HepG2 (cell line): ENCODE measurements at regions not wholly inside any gene's neighbourhood (a gene's known extent, or its start where the extent isn't known, plus 50 kb on each side); places are given as distances from the start of the nearest gene placed in this dataset.

Source experiments
- AGO2 ChIP-seq: fragments of 200-400 bp; formaldehyde crosslinking; optimal IDR thresholded peaks from 2 replicates; pipeline ENCODE3; 2017; ENCODE audit warnings: mild to moderate bottlenecking, low read depth, low read length, moderate library complexity
- ATF7-NPFF ChIP-seq: sonication (generic); formaldehyde crosslinking; IDR thresholded peaks from 2 replicates; pipeline ENCODE4 v1.8.1; 2023; ENCODE audit warnings: mild to moderate bottlenecking, low read depth, missing genetic modification reagents, moderate library complexity
- ELF1 ChIP-seq: sonication (generic); formaldehyde crosslinking; IDR thresholded peaks from 2 replicates; pipeline ENCODE4 v1.4.0; 2020; ENCODE audit warnings: missing genetic modification reagents
- FUBP1 ChIP-seq: sonication (generic); formaldehyde crosslinking; IDR thresholded peaks from 2 replicates; pipeline ENCODE4 v1.5.1; 2020; ENCODE audit warnings: missing genetic modification reagents, mild to moderate bottlenecking, borderline replicate concordance
- GABPA ChIP-seq, 2 experiments: IDR thresholded peaks; 2 replicates each; pipeline ENCODE4 v1.6.1; 2011 to 2016; ENCODE audit warnings: low read depth in 2 of 2, low read length in 1 of 2, missing biosample characterization in 1 of 2, missing genetic modification characterization in 1 of 2
- GATAD1 ChIP-seq: IDR thresholded peaks from 2 replicates; pipeline ENCODE4 v1.6.1; 2016; ENCODE audit warnings: missing genetic modification reagents, missing compliant biosample characterization
- HMGXB4 ChIP-seq, 2 experiments: sonication (generic) in 1 of 2; formaldehyde crosslinking in 1 of 2; IDR thresholded peaks; 2 replicates each; pipeline versions ENCODE4 v1.4.0 to v1.6.1; 2018 to 2020; ENCODE audit warnings: missing genetic modification reagents in 2 of 2, borderline replicate concordance in 1 of 2, low read depth in 1 of 2, mild to moderate bottlenecking in 1 of 2, missing biosample characterization in 1 of 2
- HNRNPL ChIP-seq: fragments of 200-400 bp; formaldehyde crosslinking; IDR thresholded peaks from 2 replicates; pipeline ENCODE4 v1.6.1; 2017; ENCODE audit warnings: mild to moderate bottlenecking, low read depth, low read length
- KLF9 ChIP-seq: IDR thresholded peaks from 2 replicates; pipeline ENCODE4 v1.6.1; 2016; ENCODE audit warnings: low read depth
- KMT2A ChIP-seq: sonication (generic); formaldehyde crosslinking; IDR thresholded peaks from 2 replicates; pipeline ENCODE4 v1.4.0; 2020; ENCODE audit warnings: missing genetic modification reagents
- MAF1 ChIP-seq: sonication (generic); formaldehyde crosslinking; IDR thresholded peaks from 2 replicates; pipeline ENCODE4 v1.5.0; 2020; ENCODE audit warnings: missing genetic modification reagents, borderline replicate concordance
- MYPOP ChIP-seq: sonication (generic); formaldehyde crosslinking; IDR thresholded peaks from 2 replicates; pipeline ENCODE4 v1.8.1; 2023; ENCODE audit warnings: mild to moderate bottlenecking, moderate library complexity, missing genetic modification reagents
- NAIF1 ChIP-seq: sonication (generic); formaldehyde crosslinking; IDR thresholded peaks from 2 replicates; pipeline ENCODE4 v1.5.0; 2020; ENCODE audit warnings: mild to moderate bottlenecking, missing genetic modification reagents, borderline replicate concordance
- RELA ChIP-seq: sonication (generic); formaldehyde crosslinking; IDR thresholded peaks from 2 replicates; pipeline ENCODE4 v1.4.0; 2020; ENCODE audit warnings: missing genetic modification reagents
- RFXANK ChIP-seq: IDR thresholded peaks from 2 replicates; pipeline ENCODE4 v1.6.1; 2016
- SAFB2 ChIP-seq: sonication (generic); formaldehyde crosslinking; IDR thresholded peaks from 2 replicates; pipeline ENCODE4 v1.5.1; 2020; ENCODE audit warnings: missing genetic modification reagents, low read depth, mild to moderate bottlenecking, borderline replicate concordance
- SALL2 ChIP-seq: sonication (generic); formaldehyde crosslinking; IDR thresholded peaks from 2 replicates; pipeline ENCODE4 v1.8.1; 2023; ENCODE audit warnings: mild to moderate bottlenecking, missing genetic modification reagents, inconsistent platforms
- ZNF20 ChIP-seq: sonication (generic); formaldehyde crosslinking; IDR thresholded peaks from 2 replicates; pipeline ENCODE4 v1.4.0; 2020; ENCODE audit warnings: mild to moderate bottlenecking, moderate library complexity, missing genetic modification reagents
- ZNF33A ChIP-seq: sonication (generic); formaldehyde crosslinking; IDR thresholded peaks from 2 replicates; pipeline ENCODE4 v1.5.1; 2020; ENCODE audit warnings: missing genetic modification reagents, mild to moderate bottlenecking, moderate library complexity, borderline replicate concordance
- ZNF709 ChIP-seq: sonication (generic); formaldehyde crosslinking; IDR thresholded peaks from 2 replicates; pipeline ENCODE4 v1.5.0; 2020; ENCODE audit warnings: mild to moderate bottlenecking, missing genetic modification reagents
- ZNF891 ChIP-seq: sonication (generic); formaldehyde crosslinking; IDR thresholded peaks from 2 replicates; pipeline ENCODE4 v1.5.0; 2020; ENCODE audit warnings: mild to moderate bottlenecking, missing genetic modification reagents
- TF ChIP-seq, protein P1 (sequence below): fragments of 450-650 bp; IDR thresholded peaks from 2 replicates; pipeline ENCODE4 v1.6.1; 2017
- TF ChIP-seq, protein P2 (sequence below): sonication (generic); formaldehyde crosslinking; IDR thresholded peaks from 2 replicates; pipeline ENCODE4 v1.9.0; 2021; ENCODE audit warnings: missing genetic modification reagents, mild to moderate bottlenecking, borderline replicate concordance

DNA sequence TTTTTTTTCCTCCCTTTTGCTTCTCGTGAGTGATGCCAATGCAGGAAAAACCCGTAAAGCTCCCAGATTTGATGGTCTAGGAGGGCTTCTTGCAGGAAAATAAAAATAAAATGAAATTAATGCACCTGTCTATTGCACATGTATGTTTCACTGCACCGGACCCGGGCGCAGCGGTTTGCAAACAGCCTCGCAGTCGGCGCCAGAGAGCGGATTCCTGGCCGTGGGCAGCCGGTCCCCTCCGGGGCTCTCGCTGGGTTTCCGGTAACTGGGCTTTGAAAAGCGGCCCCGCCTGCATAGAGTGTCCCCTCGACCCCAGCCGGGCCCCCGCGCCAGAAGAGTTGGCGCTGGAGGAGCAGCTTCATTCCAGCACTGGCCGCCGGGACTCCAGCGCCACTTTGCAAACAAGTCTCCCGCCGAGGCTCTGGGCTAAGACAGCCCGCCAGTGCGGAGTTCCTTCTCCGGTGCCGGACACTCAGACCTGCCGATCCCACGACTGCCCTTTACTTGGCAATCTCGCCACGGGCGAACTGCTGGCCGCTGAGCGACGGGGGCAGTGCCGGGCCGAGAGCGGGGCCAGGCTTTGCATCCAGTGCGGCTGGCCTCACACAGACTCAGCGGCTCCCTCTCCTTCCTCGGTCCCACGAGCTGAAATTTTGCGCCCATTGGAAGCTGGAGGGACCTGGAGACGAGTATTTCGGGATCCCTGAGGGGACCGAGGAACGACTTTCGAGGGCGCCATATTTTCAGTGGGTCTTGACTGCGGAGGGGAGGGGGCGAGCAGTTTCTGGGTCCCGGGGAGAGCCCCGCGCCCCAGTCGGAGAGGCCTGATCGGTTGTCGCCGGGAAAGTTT lies 225.9 kb upstream of the C2CD4B start (continued):
- TF ChIP-seq ZNF709 (CRISPR knock-in tag) (no peak; the same call in 1 of the 2 replicates), ZNF33A (CRISPR knock-in tag) (no peak), NAIF1 (CRISPR knock-in tag) (no peak), MAF1 (CRISPR knock-in tag) (no peak), SALL2 (CRISPR knock-in tag) (no peak), GABPA (IDR thresholded peaks at IDR 0.05; ENCODE audit: low read depth, low read length) (no peak), GABPA (CRISPR knock-in tag; IDR thresholded peaks at IDR 0.05; ENCODE audit: low read depth) (no peak), ZNF891 (CRISPR knock-in tag) (no peak), ZNF20 (CRISPR knock-in tag) (no peak), FUBP1 (CRISPR knock-in tag) (no peak), HNRNPL (no peak), ATF7-NPFF (CRISPR knock-in tag) (no peak), GATAD1 (CRISPR knock-in tag) (no peak), MYPOP (CRISPR knock-in tag) (no peak), KLF9 (CRISPR knock-in tag) (no peak), RELA (CRISPR knock-in tag) (no peak), SAFB2 (CRISPR knock-in tag) (no peak), HMGXB4 (CRISPR knock-in tag; IDR thresholded peaks at IDR 0.05; ENCODE audit: borderline replicate concordance in 1 of 2, low read depth in 1 of 2) (no peak; a peak in 1 of 4 replicates), AGO2 (no peak), RFXANK (CRISPR knock-in tag) (no peak), ELF1 (no peak), KMT2A (CRISPR knock-in tag) (peak; percentile 64; the same call in 1 of the 2 replicates)
- TF ChIP-seq, protein P1, sequence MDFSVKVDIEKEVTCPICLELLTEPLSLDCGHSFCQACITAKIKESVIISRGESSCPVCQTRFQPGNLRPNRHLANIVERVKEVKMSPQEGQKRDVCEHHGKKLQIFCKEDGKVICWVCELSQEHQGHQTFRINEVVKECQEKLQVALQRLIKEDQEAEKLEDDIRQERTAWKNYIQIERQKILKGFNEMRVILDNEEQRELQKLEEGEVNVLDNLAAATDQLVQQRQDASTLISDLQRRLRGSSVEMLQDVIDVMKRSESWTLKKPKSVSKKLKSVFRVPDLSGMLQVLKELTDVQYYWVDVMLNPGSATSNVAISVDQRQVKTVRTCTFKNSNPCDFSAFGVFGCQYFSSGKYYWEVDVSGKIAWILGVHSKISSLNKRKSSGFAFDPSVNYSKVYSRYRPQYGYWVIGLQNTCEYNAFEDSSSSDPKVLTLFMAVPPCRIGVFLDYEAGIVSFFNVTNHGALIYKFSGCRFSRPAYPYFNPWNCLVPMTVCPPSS, result no peak
- TF ChIP-seq, protein P2, sequence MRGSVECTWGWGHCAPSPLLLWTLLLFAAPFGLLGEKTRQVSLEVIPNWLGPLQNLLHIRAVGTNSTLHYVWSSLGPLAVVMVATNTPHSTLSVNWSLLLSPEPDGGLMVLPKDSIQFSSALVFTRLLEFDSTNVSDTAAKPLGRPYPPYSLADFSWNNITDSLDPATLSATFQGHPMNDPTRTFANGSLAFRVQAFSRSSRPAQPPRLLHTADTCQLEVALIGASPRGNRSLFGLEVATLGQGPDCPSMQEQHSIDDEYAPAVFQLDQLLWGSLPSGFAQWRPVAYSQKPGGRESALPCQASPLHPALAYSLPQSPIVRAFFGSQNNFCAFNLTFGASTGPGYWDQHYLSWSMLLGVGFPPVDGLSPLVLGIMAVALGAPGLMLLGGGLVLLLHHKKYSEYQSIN (CRISPR knock-in tag), result no peak
